ENCODE measurements at regions not wholly inside any gene's neighbourhood (a gene's known extent, or its start where the extent isn't known, plus 50 kb on each side); places are given as distances from the start of the nearest gene placed in this dataset.

DNA sequence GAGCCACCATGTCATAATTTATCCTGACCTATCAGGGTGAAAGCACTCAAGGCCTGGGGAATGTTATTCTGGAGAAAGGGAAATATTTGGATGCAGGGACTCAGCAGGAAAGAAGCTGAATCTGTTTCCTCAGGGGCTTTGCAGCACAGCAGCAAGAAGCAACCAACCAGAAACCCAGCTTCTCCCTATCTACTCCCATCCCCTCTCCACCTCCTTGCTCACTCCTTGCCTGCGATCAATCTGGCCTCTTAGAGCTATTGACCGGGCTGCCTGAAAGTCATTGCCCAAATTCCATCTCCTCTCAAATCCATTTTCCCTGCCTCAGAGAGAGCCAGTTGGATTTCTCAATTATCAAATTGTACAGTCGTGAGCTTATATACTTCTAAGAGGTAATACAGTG, 542.0 kb upstream of the TRPC7 start:
- H3K23ac ChIP-seq (ENCODE audit: insufficient read length) = no peak overlapping the region
- H3K27me3 ChIP-seq (replicated peaks in 1 of 4; ENCODE audit: control insufficient read depth in 3 of 4, extremely low read depth in 1 of 4, insufficient read depth in 3 of 4, low read length in 3 of 4) = no peaks in the 10 kb centered on the region
- TF ChIP-seq GTF2F1 (IDR thresholded peaks at IDR 0.05; ENCODE audit: borderline replicate concordance, low read depth, low read length) (no peak), HDAC6 (IDR thresholded peaks at IDR 0.05; ENCODE audit: low read depth, low read length) (no peak), NRF1 (IDR thresholded peaks at IDR 0.05; ENCODE audit: low read depth, low read length) (no peak), RAD21 (IDR thresholded peaks at IDR 0.05 in 1 of 2, conservative IDR thresholded peaks at IDR 0.05 in 1 of 2; ENCODE audit: low read depth in 2 of 2, low read length in 2 of 2) (no peak), ZNF274 (IDR thresholded peaks at IDR 0.05; ENCODE audit: borderline replicate concordance, extremely low read depth, low read length) (no peak), KDM4A (IDR thresholded peaks at IDR 0.05; ENCODE audit: low read depth, low read length, severe bottlenecking) (no peak), SIN3A (conservative IDR thresholded peaks at IDR 0.05 in 1 of 2, IDR thresholded peaks at IDR 0.05 in 1 of 2; ENCODE audit: low read depth in 1 of 2, low read length in 2 of 2) (no peak), PHF8 (conservative IDR thresholded peaks at IDR 0.05; ENCODE audit: low read depth, low read length) (no peak), BRCA1 (IDR thresholded peaks at IDR 0.05; ENCODE audit: low read depth, low read length) (no peak), CHD2 (IDR thresholded peaks at IDR 0.05; ENCODE audit: low read length) (no peak), HDAC2 (IDR thresholded peaks at IDR 0.05; ENCODE audit: borderline replicate concordance in 1 of 2, low read depth in 2 of 2, low read length in 2 of 2) (no peak), SP4 (IDR thresholded peaks at IDR 0.05; ENCODE audit: low read length) (no peak), CTBP2 (IDR thresholded peaks at IDR 0.05; ENCODE audit: borderline replicate concordance, insufficient read depth, insufficient read length, low read length) (no peak), CEBPB (IDR thresholded peaks at IDR 0.05; ENCODE audit: low read depth, low read length) (no peak)
- DNase-seq (ENCODE audit: low read depth in 1 of 2, low spot score in 2 of 2) (no peak), FAIRE-seq (no peak)
- H3K56ac ChIP-seq (replicated peaks; ENCODE audit: insufficient read length, low read depth, low read length) = no peak overlapping the region
- no peak overlapping the region for H4K8ac ChIP-seq (ENCODE audit: extremely low read depth, insufficient read depth, low read length)
- ChIA-PET POLR2A (ENCODE audit: partially characterized antibody) (interaction anchor here (0.9 kb wide), 1 partner anchor 16 kb away, joined by 3 read pairs; no protein-coding TSS in a partner anchor), CTCF (ENCODE audit: partially characterized antibody) (interaction anchor here (0.8 to 1.3 kb wide), 2 partner anchors 19 to 20 kb away, joined by 3 to 4 read pairs; no protein-coding TSS in a partner anchor)
- no peak overlapping the region for H3K4me2 ChIP-seq (ENCODE audit: insufficient read depth in 1 of 2, low read depth in 2 of 2, low read length in 2 of 2)
- H2BK12ac ChIP-seq (ENCODE audit: low read depth, low read length) = no peak overlapping the region
- H2AK5ac ChIP-seq (ENCODE audit: low read depth, low read length) = no peak overlapping the region
- H3K9ac ChIP-seq (replicated peaks in 1 of 4; ENCODE audit: extremely low read depth in 1 of 4, low read depth in 3 of 4, low read length in 3 of 4) = no peak overlapping the region
- H2BK120ac ChIP-seq (replicated peaks; ENCODE audit: low read depth, low read length) = no peak overlapping the region
- H3K18ac ChIP-seq (ENCODE audit: extremely low read depth, low read length) = no peak overlapping the region
- no peak overlapping the region for H3K4ac ChIP-seq (replicated peaks; ENCODE audit: insufficient read length, low read depth, low read length)
- H4K5ac ChIP-seq (ENCODE audit: insufficient read length, low read depth, low read length) = no peak overlapping the region
- H2BK15ac ChIP-seq (ENCODE audit: low read length) = no peak overlapping the region
- no peaks in the 10 kb centered on the region for H3K23me2 ChIP-seq (ENCODE audit: low read depth, low read length)
- no peaks in the 10 kb centered on the region for H3K36me3 ChIP-seq (ENCODE audit: control insufficient read depth in 2 of 4, insufficient read depth in 4 of 4, low read length in 3 of 4)
- no peaks in the 10 kb centered on the region for H3K9me3 ChIP-seq (ENCODE audit: insufficient read depth in 2 of 2, low read depth in 1 of 2, low read length in 1 of 2)
- WGBS, 2 experiments (ENCODE audit: extremely low coverage in 1 of 2, insufficient coverage in 1 of 2, insufficient read length in 1 of 2, insufficient replicate concordance in 2 of 2, low coverage in 1 of 2, low lambda C conversion rate in 2 of 2, missing lambda C conversion rate in 1 of 2) = 79% methylated on average over 2 of the region's 3 CpGs; no CpG with 5 or more reads in 1 of the 2 experiments
- H3K14ac ChIP-seq (ENCODE audit: insufficient read length) = no peak overlapping the region
- no peak overlapping the region for H2BK20ac ChIP-seq (ENCODE audit: low read length)
- no peaks in the 10 kb centered on the region for H4K20me1 ChIP-seq (replicated peaks in 1 of 2; ENCODE audit: control insufficient read depth in 1 of 2, insufficient read depth in 2 of 2, low read length in 2 of 2)
- no peak overlapping the region for H2AFZ ChIP-seq (ENCODE audit: low read length)
- no peaks in the 10 kb centered on the region for H3K79me1 ChIP-seq (ENCODE audit: low read depth, low read length)
- no peak overlapping the region for H3K27ac ChIP-seq (ENCODE audit: low read depth, low read length)
- no peak overlapping the region for H4K91ac ChIP-seq (replicated peaks; ENCODE audit: insufficient read length, low read length)
- H3K79me2 ChIP-seq (ENCODE audit: control insufficient read depth in 1 of 2, insufficient read depth in 2 of 2, low read length in 2 of 2) = no peaks in the 10 kb centered on the region
- H3K4me3 ChIP-seq (ENCODE audit: extremely low read depth in 1 of 4, insufficient read depth in 2 of 4, low read depth in 3 of 4, low read length in 4 of 4) = no peak overlapping the region
- no peak overlapping the region for H2BK5ac ChIP-seq (ENCODE audit: low read depth, low read length)
- H3K4me1 ChIP-seq (replicated peaks in 1 of 4; ENCODE audit: control insufficient read depth in 3 of 4, insufficient read depth in 4 of 4, low read length in 3 of 4) = peaks cover 0 to 8% (median 1%) of the 10 kb centered on the region in 4 experiments; a peak in 3 of 7 replicates

Data from H1 (cell line).